UCSD-AML1 (cell line): ENCODE measurements at regions not wholly inside any gene's neighbourhood (a gene's known extent, or its start where the extent isn't known, plus 50 kb on each side); places are given as distances from the start of the nearest gene placed in this dataset.
"Not testable (repeated sequence)": the region's sequence is repeated elsewhere in the genome, so short reads cannot be mapped to it uniquely, and the experiment has no call there.

Experiments used
- DNase-seq: peaks from one replicate; lab custom pipeline; 2025; ENCODE audit not compliant: unreplicated experiment; lab: John Stamatoyannopoulos, UW

GRCh38 chr10:4246881-4247358 lies 461.9 kb upstream of the KLF6 start:
- no peak for DNase-seq

DNA sequence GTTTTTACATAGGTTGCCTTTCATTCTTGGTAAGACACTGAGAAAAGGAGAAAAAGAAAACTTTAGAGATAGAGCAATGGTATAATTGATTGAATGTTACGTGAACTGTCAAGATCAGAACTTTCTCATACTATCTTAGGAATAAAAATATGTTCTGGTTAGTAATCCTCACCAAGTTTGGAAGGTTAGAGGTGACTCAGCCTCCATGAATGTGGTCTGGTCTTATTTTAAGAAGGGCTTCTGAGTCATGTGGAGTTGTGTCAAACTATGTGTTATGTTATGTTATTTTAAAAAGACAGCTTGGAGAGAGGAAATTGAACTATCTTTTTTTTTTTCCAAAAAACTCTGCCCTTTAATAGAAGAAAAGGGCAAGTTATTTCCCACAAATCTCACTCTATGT lies 458.6 kb upstream of the KLF6 start:
- DNase-seq = no peak

DNA sequence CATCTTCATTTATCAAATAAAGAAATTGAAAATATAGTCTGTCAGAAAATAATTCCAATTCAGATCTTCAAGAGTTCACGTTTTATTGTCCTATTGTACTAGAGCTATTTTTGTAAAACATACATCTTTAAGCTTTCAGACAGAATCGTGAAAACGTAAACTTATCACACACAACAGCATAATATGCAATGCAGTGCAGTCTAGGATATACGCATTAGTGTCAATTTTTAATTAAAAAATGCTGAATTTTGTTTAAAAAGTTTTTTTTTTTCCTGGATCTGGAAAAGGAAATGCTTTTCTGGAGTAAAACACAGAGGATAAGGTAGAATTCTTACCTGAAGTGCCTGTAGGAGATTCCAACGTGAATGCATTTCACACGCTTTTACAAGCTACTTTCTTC lies 458.2 kb upstream of the KLF6 start:
- DNase-seq = no peak

DNA sequence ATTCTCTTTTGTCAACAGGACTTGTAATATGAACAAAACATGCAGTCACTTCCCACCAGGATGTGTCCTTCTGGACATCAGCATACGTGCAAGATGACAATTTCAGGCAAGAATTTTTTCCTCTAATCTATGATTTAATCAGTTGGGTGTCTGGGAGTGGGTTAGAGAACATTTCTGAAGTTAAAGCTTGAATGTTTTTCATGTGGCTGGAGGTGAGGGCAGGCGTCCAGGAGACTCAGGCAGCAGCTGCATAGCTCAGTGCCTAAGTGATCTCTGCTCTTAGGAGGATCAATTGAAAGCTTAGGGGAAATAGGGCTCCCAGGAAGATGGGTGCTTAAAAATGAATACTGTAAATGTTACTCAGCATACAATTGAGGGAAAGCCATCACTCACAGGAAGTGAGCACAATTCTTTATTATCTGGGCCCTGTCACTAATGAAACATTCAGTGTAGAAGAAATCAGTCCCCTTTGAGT lies 457.6 kb upstream of the KLF6 start:
- DNase-seq = no peak

DNA sequence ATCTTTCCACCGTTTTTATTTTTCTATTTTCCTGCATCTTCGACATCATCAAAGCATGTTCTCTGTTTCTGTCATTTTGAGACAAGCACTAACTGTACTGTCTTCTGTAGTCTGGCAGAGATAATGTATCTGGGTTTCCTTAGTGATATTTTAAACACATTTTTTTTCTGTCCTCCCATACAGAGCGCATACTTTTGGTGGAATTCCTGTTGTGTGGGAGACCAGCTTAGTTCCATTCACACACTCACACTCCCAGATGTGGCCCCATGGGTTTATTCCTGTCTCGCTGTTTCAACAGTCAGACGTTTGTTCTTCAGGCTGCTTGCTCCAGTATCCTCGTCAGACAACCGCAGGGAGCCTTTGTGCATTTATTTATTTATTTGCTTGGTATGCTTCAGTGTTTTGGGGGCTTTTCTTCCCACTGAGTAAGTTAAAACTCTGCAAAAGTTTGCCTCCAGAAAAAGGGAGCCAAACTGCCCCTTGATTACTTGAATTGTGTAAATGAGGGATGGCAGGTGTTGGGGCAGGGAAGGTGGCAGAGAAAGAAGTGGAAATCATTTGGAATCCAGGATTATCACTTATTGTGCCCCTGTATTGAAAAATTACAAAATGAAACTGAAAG lies 456.8 kb upstream of the KLF6 start:
- DNase-seq = no peak

GRCh38 chr10:4240608-4241197 lies 455.7 kb upstream of the KLF6 start:
- DNase-seq = no peak

DNA sequence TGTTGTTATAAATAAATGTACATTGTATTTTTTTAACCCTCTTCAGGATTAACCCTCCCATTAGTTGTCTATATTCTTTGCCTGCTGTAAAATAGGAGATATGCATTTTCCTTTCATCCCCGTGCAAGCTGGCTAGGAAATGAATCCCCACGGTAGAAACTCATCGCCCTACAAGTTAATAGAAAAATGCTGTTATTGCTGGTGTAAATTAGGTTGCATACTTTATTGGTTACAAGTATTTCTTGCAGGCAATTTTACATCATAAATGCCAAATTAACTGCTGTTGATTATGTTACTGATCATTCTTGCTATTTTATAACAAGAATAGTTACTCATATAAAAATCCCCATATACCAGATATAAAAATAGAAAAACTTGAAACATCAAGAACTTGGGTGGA lies 454.2 kb upstream of the KLF6 start:
- no peak for DNase-seq

- DNase-seq = not testable (repeated sequence)
Observed at GRCh38 chr10:4236905-4237304, 451.9 kb upstream of the KLF6 start.

DNA sequence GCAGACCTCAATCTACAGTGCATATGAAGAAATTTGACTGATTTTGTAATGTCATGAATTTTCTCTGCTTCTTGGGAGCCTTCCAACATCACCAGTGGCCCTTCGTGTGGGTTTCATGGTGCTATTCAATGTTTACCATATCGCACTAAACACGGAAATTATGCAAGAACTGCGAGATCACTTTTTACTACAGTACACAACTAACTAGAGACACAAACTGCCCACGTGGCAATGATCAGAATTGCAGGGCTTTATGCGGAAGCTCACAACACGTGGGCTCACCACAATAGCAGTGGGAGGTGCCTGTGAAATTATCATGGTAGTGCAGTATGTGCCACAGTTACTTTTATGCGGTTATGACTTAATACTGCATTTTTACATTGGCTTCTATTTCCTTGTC lies 449.7 kb upstream of the KLF6 start:
- DNase-seq = no peak

- no peak for DNase-seq
Observed at GRCh38 chr10:4231439-4231838, 446.4 kb upstream of the KLF6 start.

GRCh38 chr10:4230036-4230435 lies 445.0 kb upstream of the KLF6 start:
- DNase-seq = no peak

- no peak for DNase-seq
Observed at GRCh38 chr10:4229106-4229505, 444.1 kb upstream of the KLF6 start.

DNA sequence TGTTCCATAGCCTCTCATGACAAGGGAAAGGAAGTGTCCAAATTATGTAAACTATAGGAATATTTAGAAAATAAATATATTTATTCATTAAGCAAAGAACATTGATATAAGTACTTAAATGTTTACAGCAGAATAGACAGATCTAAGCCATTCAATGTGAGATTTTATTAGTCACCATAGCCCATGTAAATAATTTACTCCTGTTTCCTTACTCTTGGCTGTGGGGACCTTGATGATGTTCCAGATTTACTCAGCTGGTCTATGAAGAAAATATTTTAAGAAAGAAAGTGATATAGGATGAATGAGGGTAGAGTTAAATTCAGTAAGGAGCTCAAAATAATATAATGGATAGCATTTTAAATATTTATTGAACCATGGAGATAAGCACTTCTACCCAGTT lies 442.6 kb upstream of the KLF6 start:
- no peak for DNase-seq

- no peak for DNase-seq
Observed at GRCh38 chr10:4226941-4227540, 442.0 kb upstream of the KLF6 start.

DNA sequence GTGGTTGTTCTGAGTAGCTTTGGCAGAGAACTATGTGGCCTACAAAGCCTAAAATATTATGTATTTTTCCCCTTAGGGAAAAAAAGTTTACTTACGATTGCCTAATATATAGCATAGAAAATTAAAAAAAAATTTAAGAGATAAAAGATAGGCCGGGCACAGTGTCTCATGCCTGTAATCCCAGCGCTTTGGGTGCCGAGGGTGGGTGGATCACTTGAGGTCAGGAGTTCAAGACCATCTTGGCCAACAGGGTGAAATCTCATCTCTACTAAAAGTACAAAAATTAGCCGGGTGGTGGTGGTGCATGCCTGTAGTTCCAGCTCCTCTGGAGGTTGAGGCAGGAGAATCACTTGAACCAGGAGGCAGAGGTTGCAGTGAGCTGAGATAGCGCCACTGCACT lies 439.2 kb upstream of the KLF6 start:
- DNase-seq = no peak

GRCh38 chr10:4221310-4221709 lies 436.3 kb upstream of the KLF6 start:
- not testable (repeated sequence) for DNase-seq

DNA sequence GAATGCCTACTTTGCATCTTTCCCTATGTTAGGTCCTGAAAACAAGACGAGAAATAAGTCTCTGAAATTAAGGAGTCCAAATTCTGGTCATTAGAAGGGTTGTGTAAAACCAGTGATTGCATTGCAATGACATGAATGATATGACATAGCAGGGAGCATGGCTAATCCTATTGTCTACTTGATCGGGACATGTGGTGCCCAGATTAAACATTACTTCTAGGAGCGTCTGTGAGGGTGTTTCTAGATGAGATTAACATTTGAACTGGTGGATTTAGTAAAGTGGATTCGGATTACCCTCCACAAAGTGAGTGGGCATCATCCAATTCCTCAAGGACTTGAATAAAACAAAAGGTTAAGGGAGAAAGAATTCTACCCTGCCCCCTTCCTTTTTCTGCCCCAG lies 434.9 kb upstream of the KLF6 start:
- no peak for DNase-seq

- no peak for DNase-seq
Observed at GRCh38 chr10:4217653-4218052, 432.6 kb upstream of the KLF6 start.

GRCh38 chr10:4217187-4217586 lies 432.2 kb upstream of the KLF6 start:
- no peak for DNase-seq

DNA sequence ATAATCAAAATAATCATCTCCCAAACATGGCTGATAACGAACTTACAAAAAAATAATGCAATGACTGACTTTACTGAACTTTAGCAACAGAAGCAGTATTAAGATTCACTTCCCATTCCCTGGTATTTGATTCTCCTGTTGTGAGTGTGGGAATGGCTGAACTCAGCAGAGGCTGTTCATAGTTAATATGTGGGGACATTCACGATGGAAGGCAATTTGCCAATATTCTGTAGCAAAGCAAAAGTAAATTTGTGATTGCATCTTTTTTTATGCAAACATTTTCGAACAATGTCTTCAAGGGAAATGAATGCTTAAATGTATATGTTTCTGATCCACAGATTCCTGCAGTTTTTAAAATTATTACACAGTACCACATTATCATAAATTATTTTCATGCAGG lies 431.7 kb upstream of the KLF6 start:
- DNase-seq = no peak

- no peak for DNase-seq
Observed at GRCh38 chr10:4215963-4216575, 431.1 kb upstream of the KLF6 start.

GRCh38 chr10:4215485-4215884 lies 430.5 kb upstream of the KLF6 start:
- DNase-seq = no peak
